CD1c-positive myeloid dendritic cell (primary cell): ENCODE measurements at regions not wholly inside any gene's neighbourhood (a gene's known extent, or its start where the extent isn't known, plus 50 kb on each side); places are given as distances from the start of the nearest gene placed in this dataset.
"Not testable (repeated sequence)": the region's sequence is repeated elsewhere in the genome, so short reads cannot be mapped to it uniquely, and the experiment has no call there.

Source experiments
- DNase-seq: peaks from one replicate; pipeline ENCODE4 v3.0.0-alpha.2; 2016; ENCODE audit errors: extremely low spot score

DNA sequence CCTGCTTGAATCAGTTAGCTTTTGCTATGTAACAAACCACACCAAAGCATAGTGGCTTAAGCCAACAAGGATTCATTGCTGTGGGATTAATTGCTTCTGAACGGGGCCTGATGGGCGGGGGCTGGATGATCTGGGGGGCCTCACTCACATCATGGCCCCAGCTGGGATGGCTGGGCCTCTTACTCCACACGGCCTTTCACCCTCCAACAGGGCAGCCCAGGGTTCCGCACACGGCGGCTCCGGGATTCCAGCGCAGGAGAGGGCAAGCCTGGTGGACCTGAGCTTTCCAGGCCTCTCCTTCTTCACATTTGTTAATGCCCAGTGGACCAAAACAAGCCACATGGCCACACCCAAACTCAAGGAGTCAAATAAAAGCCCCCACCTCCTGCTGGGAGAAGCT lies 86.3 kb upstream of the PHLPP1 start:
- DNase-seq, result no peak

DNA sequence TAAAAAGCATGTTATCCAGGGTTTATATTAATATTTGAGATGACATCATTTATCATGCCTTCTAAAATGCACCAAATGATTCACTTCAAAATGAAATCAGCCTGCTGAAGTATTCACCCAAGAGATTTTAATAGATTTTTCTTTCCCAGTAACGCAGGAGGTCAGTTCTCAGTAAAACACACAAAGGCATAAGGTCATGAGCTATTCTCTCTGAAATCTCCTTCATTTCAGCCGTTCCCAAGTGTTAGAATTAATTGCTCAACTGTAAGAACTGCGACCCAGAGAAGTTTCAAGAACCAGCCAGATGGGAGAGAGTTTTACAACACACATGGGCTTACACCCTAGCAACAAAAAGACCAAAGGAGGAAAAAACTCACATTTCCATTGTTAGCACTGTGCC lies 84.2 kb upstream of the PHLPP1 start:
- no peak for DNase-seq

- DNase-seq, result no peak
Observed at GRCh38 chr18:62632788-62633455, 82.4 kb upstream of the PHLPP1 start.

DNA sequence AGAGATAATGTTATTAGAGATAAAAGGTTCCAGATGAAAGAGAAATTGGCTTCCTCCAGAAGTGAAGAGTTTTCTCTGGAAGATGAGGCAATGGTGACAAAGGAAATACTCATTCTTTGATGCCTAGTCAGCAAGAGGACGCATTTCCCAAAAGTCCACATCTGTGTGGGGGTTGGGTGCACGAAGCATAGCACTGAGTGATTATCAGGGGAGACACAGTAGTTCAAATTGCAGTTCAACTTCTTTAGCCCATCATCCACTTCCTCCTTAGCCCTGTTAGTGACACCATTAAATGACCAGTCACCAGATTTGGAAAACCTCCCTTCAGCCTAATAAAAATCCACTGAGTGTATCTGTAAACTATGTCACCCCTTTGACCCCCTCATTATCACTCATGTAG lies 80.9 kb upstream of the PHLPP1 start:
- no peak for DNase-seq

GRCh38 chr18:62634979-62635630 lies 80.2 kb upstream of the PHLPP1 start:
- DNase-seq, result no peak

- DNase-seq, result no peak
Observed at GRCh38 chr18:62637403-62637802, 77.9 kb upstream of the PHLPP1 start.

DNA sequence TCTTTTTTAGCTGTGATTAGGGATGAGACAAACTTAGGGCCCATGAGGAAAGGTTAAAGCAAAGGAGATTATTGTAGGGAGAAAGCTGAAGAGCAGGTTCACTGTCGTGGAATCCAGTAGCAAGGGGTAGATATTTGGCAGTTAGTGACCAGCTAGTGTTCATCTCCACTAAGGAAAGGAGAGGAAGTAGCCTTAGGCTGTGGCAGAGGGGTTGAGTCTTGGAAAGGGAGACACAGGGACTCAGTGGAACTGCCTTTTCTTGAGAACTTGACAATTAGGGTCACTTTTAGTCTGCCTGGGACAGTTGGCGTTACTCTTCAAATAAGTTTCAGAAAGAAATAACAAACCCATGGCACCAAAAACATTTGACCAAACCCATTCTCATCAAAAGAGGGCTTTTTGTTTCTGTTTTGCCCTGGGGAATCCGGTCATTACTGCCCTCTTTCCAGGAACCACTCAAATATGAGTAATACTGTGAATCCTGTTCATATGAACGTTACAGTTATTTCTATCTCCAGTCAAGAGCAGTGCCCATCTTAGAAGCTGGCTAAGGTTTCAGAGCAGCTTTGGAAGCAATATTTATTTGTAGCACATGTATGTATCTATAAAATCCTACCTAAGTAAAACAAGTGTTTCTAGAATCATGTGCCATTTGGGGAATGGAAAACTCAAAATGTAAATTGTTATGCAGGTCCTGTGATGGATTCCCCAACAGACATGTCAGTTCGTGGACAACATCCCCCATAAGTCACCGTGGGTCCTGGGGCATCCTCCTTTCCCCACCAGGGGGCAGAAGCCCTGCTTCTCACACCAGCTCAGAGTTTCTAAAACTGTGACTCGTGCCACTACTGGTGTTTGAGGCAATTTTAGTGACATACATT lies 77.3 kb upstream of the PHLPP1 start:
- DNase-seq, result peak; percentile 47

GRCh38 chr18:62643181-62643580 lies 72.2 kb upstream of the PHLPP1 start:
- no peak for DNase-seq

DNA sequence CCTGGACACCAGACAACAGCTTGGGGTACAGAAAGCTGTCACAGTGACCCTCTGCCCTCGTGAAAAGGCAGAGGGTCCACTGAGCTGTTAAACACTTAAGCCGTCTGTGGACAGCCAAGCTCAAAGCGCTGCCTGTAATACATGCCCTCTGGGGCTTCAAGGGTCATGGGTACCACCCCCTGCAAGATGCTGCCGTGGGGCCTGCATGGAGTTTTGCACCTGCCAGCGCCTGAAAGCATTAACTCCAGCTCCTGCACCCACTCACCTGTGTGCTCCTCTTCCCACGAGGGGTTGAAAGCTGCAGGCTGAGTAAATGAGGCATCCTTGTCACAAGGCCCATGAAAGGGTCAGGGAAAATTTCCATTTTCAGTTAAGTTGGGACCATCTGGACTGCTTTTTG lies 70.6 kb upstream of the PHLPP1 start:
- DNase-seq, result no peak

GRCh38 chr18:62647179-62647578 lies 68.2 kb upstream of the PHLPP1 start:
- DNase-seq, result no peak

GRCh38 chr18:62648045-62648678 lies 67.2 kb upstream of the PHLPP1 start:
- DNase-seq, result no peak

DNA sequence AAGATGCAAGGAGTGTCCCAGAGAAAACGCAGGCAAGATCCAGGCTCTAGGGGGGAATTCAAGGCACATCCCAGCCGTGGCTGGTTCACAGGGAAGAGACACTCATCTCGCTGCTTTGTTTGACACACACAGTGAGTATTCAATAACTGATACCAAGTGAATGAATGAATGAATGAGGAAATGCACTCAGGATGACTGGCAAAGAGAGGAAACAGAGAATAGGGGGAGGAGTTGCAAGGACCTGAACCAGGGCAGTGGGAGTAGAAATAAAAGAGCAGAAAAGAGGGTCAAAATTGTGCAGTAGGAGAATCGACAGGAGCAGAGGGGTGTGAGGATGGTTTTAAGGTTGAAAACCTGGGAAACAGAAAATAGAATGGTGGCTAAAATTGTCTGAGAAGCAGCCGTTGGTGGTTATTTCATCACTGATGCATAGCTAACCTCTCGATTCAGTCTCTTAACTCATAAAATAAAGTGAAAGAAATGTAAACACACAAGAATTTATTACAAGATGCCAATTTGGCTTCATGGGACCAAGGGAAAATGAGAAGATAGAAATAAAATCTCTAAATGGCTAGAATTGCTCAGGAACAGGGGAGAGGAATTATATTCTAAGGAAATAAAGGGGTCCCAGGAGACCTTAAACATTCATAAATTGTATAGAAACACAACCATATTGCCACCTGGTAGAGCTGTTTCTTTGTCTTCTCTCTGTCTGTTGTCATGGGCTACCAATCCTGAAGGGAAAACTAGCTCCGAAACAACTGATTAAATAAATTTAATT lies 63.9 kb upstream of the PHLPP1 start:
- no peak for DNase-seq

- not testable (repeated sequence) for DNase-seq
Observed at GRCh38 chr18:62652057-62652629, 63.2 kb upstream of the PHLPP1 start.

- DNase-seq, result no peak
Observed at GRCh38 chr18:62655520-62656219, 59.7 kb upstream of the PHLPP1 start.

GRCh38 chr18:62658028-62658427 lies 57.3 kb upstream of the PHLPP1 start:
- no peak for DNase-seq

DNA sequence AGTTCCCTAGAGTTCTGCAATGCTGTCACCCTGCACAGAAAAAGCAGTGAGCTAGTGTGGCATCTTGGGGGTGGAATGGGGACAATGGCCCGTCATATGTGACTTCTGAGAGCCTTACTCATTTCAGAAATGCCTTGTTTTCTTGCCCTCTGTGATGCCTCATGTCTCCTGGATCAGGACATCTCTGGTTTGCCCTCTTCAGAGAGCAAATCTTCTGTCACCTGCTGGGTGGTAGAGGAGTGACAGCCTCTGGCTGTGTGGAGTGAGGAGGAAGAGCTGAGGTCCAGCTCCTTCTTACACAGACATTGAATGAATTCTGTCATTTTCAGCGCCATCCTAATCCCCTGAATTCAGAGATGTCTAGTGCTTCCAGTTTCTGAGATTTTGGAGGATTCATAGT lies 55.6 kb upstream of the PHLPP1 start:
- DNase-seq, result no peak

DNA sequence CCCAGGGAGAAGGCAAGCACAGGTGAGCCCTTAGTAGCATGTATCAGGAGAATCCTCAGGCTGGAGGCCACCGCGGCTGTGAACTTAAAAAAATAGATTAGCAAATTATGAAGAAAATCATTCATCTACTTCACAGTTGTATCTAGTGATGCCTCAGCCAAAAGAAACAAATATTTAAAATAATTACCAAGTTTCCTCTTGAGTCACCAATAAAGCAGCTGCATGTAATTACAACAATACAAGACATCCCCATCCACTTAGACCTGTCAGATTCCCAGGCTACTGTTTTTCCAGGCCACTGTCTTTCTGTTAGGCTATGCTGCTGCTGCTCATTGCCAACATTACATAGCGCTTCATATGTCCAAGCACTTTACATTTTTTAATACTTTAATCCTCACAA lies 54.6 kb upstream of the PHLPP1 start:
- no peak for DNase-seq

DNA sequence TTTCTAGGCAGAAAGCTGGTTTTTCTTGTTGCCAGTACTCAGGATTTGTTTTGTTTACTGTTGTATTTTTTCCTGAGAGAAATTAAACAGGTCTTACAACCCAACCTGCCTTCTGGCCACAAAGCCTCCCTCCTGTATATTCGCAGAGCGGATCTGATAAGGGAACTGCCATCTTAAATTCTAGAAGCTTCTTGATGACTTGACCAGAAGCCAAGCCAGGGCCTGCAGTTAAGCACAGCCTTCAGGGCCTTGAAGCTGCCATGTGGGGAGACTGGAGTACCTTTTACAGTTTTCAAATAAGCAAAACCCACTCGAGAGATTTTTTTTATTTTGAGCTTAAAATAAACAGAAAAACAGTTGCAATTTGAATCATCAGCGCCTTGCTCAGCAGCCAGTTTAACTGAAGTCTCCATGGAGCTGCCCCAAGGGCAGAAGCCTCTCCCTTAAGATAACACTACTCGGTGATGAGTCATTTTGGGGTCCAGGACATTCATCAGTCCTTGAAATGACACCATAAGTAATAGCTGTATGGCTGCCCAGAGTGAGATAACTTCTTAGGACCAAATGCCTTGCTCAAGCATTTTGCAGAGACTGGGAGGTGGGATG lies 51.5 kb upstream of the PHLPP1 start:
- no peak for DNase-seq

DNA sequence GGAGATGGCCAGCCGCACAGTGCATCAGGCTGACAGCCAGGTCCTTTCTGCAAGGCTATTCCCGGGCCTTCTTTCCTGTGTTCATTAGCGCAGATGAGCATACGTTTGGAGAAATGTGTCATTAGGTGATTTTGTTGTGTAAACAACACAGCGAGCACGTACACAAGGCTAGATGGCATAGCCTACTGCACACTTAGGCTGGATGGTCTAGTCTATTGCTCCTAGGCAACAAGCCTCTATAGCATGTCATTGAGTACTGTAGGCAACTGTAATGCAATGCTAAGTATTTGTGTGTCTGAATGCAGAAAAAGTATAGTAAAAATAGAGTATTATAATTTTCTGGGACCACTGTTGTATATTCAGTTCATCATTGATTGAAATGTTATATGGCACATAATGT lies 50.9 kb upstream of the PHLPP1 start:
- no peak for DNase-seq

DNA sequence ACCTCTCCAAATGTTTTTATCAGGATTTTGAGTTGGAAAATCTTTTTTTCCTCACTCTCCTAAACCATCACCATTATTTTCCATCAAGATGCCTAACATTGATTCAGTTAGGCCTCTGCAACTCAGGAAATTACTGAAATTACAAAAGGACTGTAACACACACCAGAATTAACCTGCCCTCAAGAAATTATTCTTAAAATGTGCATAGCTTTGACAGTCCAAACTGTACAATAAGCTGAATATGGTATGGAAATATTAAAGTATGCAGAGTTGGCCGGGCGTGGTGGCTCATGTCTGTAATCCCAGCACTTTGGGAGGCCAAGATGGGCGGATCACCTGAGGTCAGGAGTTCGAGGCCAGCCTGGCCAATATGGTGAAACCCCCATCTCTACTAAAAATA lies 50.2 kb upstream of the PHLPP1 start:
- DNase-seq, result no peak
